GM10266 (cell line): ENCODE measurements at regions not wholly inside any gene's neighbourhood (a gene's known extent, or its start where the extent isn't known, plus 50 kb on each side); places are given as distances from the start of the nearest gene placed in this dataset.
"Not testable (repeated sequence)": the region's sequence is repeated elsewhere in the genome, so short reads cannot be mapped to it uniquely, and the experiment has no call there.

Experiments
- DNase-seq: peaks from one replicate; pipeline ENCODE4 v3.0.0; 2012; ENCODE audit errors: extremely low spot score
- TF ChIP-seq, protein P1 (sequence below): IDR thresholded peaks from 2 replicates; pipeline ENCODE4 v1.5.1; 2012; ENCODE audit warnings: mild to moderate bottlenecking, low read depth; ENCODE audit not compliant: control insufficient read depth, insufficient read depth; ENCODE audit errors: missing control alignments

DNA sequence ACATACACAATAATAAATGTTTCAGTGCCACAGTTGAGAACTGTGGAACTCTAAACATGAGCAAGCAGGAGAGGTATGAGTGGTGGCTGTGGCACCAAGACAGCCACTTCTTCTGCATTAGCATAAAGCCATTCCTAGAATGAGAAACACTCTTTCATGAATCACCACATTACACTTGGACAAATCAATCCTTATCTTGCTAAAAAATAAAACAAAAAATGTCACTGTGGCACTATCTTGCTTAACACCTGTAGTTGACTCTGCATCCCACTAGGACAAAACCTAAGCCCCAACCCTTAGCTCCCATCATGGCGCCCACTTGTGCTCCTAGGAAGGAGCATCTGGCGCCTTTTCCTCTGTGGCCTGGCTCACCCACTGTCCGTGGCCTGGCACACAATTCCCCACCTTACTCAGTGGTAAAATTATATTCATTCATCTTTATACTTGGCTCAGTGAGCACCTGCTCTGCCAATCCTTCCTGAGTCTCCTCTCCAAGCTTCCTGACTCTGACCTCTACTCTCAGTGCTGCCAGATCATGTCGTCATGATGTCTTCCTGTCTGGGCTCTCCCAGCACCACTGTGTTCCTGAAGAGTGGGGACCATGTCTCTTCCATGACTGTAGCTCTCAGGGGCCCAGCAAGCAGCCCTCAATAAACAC lies 272.9 kb downstream of the LNPK start:
- TF ChIP-seq, protein P1, sequence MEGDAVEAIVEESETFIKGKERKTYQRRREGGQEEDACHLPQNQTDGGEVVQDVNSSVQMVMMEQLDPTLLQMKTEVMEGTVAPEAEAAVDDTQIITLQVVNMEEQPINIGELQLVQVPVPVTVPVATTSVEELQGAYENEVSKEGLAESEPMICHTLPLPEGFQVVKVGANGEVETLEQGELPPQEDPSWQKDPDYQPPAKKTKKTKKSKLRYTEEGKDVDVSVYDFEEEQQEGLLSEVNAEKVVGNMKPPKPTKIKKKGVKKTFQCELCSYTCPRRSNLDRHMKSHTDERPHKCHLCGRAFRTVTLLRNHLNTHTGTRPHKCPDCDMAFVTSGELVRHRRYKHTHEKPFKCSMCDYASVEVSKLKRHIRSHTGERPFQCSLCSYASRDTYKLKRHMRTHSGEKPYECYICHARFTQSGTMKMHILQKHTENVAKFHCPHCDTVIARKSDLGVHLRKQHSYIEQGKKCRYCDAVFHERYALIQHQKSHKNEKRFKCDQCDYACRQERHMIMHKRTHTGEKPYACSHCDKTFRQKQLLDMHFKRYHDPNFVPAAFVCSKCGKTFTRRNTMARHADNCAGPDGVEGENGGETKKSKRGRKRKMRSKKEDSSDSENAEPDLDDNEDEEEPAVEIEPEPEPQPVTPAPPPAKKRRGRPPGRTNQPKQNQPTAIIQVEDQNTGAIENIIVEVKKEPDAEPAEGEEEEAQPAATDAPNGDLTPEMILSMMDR: no peak
- DNase-seq: no peak

DNA sequence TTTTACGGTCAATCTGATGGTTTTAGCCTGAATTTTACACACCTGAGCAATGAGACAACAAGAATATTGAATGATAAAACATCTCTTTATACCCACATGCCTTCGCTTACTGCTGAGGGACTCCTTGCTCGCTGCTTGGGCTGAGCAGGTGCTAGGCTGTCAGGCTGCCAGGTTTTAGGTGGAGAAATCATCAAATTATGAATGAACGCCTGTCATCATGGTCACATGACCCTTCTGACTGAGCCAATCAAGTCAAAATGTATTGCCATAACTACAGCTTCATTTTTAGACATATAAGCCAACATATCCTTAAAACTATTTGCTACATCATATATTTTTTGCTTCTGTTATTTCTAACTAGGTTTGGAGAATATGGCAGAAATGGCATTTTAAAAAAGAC lies 274.0 kb downstream of the LNPK start:
- TF ChIP-seq, protein P1: no peak
- no peak for DNase-seq

DNA sequence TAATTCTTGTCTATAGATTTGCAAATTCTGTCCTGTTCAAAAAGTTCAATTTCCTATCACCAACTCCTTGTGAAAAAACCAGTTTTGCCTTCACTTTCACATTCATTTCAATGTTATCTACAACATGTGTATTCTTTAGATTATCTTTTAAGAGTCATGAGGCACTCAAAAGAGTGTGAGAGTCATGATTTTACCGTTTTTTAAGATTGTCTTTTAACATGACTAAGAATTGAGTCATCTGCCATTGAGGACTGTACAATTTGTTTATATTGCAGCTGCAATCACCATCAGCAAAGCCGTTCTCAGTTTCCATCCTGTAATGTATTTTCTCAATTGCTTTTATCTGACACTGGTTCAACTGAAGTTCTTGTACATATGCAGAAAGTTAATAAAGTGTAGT lies 275.8 kb downstream of the LNPK start:
- no peak for DNase-seq
- TF ChIP-seq, protein P1: no peak

DNA sequence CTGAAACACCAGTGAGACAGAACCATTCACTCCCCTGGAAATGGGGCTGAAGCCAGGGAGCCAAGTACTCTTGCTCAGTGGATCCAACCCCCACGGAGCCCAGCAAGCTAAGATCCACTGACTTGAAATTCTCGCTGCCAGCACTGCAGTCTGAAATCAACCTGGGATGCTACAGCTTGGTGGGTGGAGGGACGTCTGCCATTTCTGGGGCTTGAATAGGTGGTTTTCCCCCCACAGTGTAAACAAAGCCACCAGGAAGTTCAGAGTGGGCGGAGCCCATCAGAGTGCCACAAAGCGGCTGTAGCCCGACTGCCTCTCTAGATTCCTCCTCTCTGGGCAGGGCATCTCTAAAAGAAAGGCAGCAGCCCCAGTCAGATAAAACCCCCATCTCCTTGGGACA lies 292.8 kb downstream of the LNPK start:
- TF ChIP-seq, protein P1: no peak
- no peak for DNase-seq

DNA sequence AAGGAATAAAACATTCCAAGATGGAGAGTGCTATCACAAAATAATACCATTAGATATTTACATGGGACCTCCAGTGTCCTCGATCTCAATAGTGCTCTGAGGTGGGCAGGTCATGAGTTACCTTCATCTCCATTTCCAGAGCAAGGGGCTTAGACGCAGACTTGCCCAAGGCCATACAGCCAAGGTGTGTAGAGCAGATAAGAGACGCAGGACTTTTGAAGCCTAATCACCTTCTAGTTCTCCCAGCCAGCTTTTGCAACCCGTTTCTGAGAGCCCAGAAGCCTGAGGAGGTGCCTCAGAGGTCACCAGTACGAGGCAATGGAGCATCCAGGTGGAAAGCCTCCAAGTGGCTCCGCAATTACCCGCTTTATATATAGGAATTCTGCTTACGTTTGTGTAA lies 294.7 kb downstream of the LNPK start:
- TF ChIP-seq, protein P1: no peak
- no peak for DNase-seq

DNA sequence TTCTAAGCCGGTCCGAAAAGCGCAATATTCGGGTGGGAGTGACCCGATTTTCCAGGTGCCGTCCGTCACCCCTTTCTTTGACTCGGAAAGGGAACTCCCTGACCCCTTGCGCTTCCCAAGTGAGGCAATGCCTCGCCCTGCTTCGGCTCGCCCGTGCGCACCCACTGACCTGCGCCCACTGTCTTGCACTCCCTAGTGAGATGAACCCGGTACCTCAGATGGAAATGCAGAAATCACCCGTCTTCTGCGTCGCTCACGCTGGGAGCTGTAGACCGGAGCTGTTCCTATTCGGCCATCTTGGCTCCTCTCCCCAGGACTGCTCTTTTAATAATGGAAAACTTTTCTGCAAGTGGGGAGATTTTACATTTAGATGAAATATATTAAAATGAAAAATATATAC lies 297.5 kb downstream of the LNPK start:
- not testable (repeated sequence) for DNase-seq

DNA sequence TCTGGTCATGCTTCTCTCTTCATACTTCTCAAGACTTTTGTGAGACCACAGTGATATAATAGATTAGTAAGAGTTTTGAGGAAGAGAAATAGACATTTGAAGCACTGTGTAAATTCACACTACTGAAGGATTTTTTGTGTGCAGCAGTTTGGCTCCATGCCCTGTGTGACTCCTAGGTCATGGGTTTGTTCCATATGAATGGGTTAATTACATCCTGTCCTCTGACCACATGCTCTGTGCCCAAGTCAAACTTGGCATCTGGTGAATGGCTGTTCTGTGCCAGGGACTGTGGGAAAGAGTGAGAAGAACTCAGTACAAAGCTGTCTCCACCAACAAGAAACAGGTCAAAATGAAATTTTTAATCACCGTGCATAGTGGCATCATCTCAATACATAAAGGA lies 304.0 kb downstream of the LNPK start:
- TF ChIP-seq, protein P1: no peak
- no peak for DNase-seq

DNA sequence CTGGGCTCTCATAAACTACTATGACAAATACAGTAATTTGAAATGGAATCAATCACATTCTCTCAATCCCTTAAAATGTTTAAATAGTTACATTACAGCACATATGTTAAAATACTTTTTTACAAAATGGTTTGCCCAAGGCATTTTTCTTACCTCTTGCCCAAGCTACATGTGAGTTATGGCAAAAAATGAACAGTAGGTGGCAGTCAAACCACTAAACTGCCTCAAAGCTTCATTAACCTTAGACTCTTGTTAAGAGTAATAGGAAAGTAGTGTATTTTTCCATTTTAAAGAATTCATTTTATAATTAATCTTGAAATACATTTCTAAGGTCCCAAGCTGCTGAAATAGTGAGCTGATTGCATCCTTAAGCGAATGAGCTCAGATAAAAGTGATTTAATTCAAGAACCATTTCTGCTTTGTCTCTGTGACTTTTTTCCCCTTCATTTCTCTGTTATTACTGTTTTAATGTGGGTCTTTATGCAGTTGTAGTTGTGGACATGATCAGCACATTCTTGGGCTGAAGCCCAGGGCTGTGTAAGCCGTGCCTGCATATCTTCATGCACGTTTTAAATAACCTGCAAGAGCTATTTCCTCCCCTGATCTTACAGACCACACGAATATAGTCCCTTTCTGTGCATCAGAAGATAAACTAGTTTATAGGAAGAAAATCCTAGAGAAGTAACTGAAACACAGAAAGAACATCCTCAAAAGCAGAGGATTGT lies 311.8 kb downstream of the LNPK start:
- peak; percentile 13 for DNase-seq
- TF ChIP-seq, protein P1: peak; percentile 55
